Astrocyte (in vitro differentiated cells and primary cell): ENCODE measurements at regions not wholly inside any gene's neighbourhood (a gene's known extent, or its start where the extent isn't known, plus 50 kb on each side); places are given as distances from the start of the nearest gene placed in this dataset.

ENCODE experiments used
- CTCF ChIP-seq: IDR thresholded peaks from 2 replicates; pipeline ENCODE4 v1.5.1; 2011; ENCODE audit warnings: low read depth, mild to moderate bottlenecking, inconsistent platforms, low read length, moderate library complexity; ENCODE audit not compliant: insufficient read depth
- EZH2 ChIP-seq: IDR thresholded peaks from 2 replicates; pipeline ENCODE4 v1.6.1; 2012; ENCODE audit warnings: mild to moderate bottlenecking, low read length, inconsistent platforms; ENCODE audit not compliant: insufficient read depth

GRCh38 chr15:37709669-37710068 is 224.8 kb upstream of the TMCO5A start:
- TF ChIP-seq EZH2 (no peak), CTCF (no peak)
